Keratinocyte (primary cell): ENCODE measurements at regions not wholly inside any gene's neighbourhood (a gene's known extent, or its start where the extent isn't known, plus 50 kb on each side); places are given as distances from the start of the nearest gene placed in this dataset.

Experiments
- DNase-seq: peaks from one replicate; pipeline ENCODE4 v3.0.0-alpha.2; 2011; ENCODE audit warnings: low read depth, missing footprints, low spot score
- FAIRE-seq: peaks from 2 replicates; lab custom pipeline; 2011; peaks lifted over from hg19 to GRCh38; lab: Jason Lieb, UNC
- H2AFZ ChIP-seq: 2 replicates; pipeline ENCODE4 v1.6.0; 2012; ENCODE audit warnings: low read length, control low read depth, inconsistent platforms; ENCODE audit not compliant: control insufficient read depth
- H3K27ac ChIP-seq: 2 replicates; pipeline ENCODE4 v1.5.1; 2011; ENCODE audit warnings: low read length; ENCODE audit not compliant: control insufficient read depth, insufficient read depth
- H3K27me3 ChIP-seq: 3 replicates; pipeline ENCODE4 v1.6.0; 2011; ENCODE audit warnings: low read length; ENCODE audit not compliant: control insufficient read depth, insufficient read depth; ENCODE audit errors: extremely low read depth
- H3K36me3 ChIP-seq, 2 experiments: 2 replicates in 1 of 2; 3 replicates in 1 of 2; pipeline ENCODE4 v1.5.1; 2011; ENCODE audit warnings: low read length in 2 of 2, mild to moderate bottlenecking in 1 of 2; ENCODE audit not compliant: control insufficient read depth in 2 of 2, insufficient read depth in 2 of 2; ENCODE audit errors: extremely low read depth in 1 of 2
- H3K4me1 ChIP-seq: 3 replicates; pipeline ENCODE4 v1.5.1; 2011; ENCODE audit warnings: low read length; ENCODE audit not compliant: control insufficient read depth, insufficient read depth; ENCODE audit errors: extremely low read depth
- H3K4me2 ChIP-seq: 3 replicates; pipeline ENCODE4 v1.6.0; 2011; ENCODE audit warnings: low read depth, low read length; ENCODE audit not compliant: control insufficient read depth, insufficient read depth; ENCODE audit errors: extremely low read depth
- H3K4me3 ChIP-seq, 3 experiments: fragments of 200-600 bp in 1 of 3; sonication (generic) in 1 of 3; 2 replicates in 2 of 3; 3 replicates in 1 of 3; pipeline ENCODE4 v1.5.1; 2011 to 2016; ENCODE audit warnings: low read length in 3 of 3, mild to moderate bottlenecking in 3 of 3, control low read depth in 2 of 3, inconsistent platforms in 1 of 3, low read depth in 1 of 3, mixed read lengths in 1 of 3, mixed run types in 1 of 3, moderate library complexity in 1 of 3; ENCODE audit not compliant: control insufficient read depth in 2 of 3, insufficient read depth in 2 of 3; ENCODE audit errors: extremely low read depth in 1 of 3
- H3K79me2 ChIP-seq: 2 replicates; pipeline ENCODE4 v1.6.0; 2012; ENCODE audit warnings: low read length; ENCODE audit not compliant: control insufficient read depth, insufficient read depth
- H3K9ac ChIP-seq: 3 replicates; pipeline ENCODE4 v1.6.0; 2011; ENCODE audit warnings: low read length; ENCODE audit not compliant: control insufficient read depth, insufficient read depth; ENCODE audit errors: extremely low read depth
- H3K9me1 ChIP-seq: 3 replicates; pipeline ENCODE4 v1.6.0; 2011; ENCODE audit warnings: low read length; ENCODE audit not compliant: control insufficient read depth, insufficient read depth; ENCODE audit errors: extremely low read depth
- H3K9me3 ChIP-seq: 2 replicates; pipeline ENCODE4 v1.5.1; 2012; ENCODE audit warnings: low read depth, low read length; ENCODE audit not compliant: control insufficient read depth
- H4K20me1 ChIP-seq: 3 replicates; pipeline ENCODE4 v1.6.0; 2011; ENCODE audit warnings: low read length; ENCODE audit not compliant: control insufficient read depth, insufficient read depth; ENCODE audit errors: extremely low read depth
- EZH2 ChIP-seq: IDR thresholded peaks from one replicate; pipeline ENCODE4 v1.6.1; 2012; ENCODE audit warnings: inconsistent platforms, mild to moderate bottlenecking, low read length, moderate library complexity
- dilution Hi-C: fragments of 300-500 bp; cut with MboI; formaldehyde crosslinking; loops from one replicate; pipeline ENCODE4 v1.7.0; 2020; ENCODE audit warnings: low sequenced_read_pairs; ENCODE audit not compliant: extremely low pct_ligation_motif_present
- TF ChIP-seq, protein P1 (sequence below), 3 experiments: IDR thresholded peaks in 1 of 3; conservative IDR thresholded peaks in 1 of 3; optimal IDR thresholded peaks in 1 of 3; 2 replicates in 2 of 3; 3 replicates in 1 of 3; pipeline versions ENCODE3 to v1.5.1; 2011; ENCODE audit warnings: low read length in 3 of 3, mild to moderate bottlenecking in 3 of 3, moderate library complexity in 2 of 3, control low read depth in 1 of 3, inconsistent platforms in 1 of 3; ENCODE audit not compliant: insufficient read depth in 2 of 3; ENCODE audit errors: extremely low read depth in 1 of 3

DNA sequence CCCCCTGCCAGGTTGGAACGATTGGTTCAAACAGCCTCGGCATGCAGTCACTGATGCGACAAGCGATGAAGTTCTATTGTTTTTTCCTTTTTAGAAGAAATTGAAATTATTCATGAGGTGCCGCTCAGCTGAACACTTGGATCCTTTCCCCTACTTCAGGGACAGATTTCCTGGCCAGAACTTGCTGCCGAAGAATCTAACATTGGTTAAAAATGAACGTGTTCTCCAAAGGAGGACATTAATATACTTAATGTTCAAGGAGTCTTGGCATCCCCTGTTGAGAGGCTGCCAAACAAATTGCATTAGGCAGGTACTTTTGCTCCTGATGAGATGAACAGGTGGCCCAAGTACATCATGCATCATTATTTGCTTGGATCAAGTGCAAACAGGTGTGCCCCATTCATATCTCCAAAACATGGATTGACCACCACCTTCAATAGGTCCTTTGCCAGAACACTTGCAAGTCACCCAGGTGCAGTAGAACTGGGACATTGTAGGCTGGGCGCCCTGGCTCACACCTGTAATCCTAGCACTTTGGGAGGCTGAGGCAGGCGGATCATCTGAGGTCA is 437.2 kb downstream of the HAPSTR1 start:
- dilution Hi-C loops, result no loop called here
- TF ChIP-seq, protein P1, sequence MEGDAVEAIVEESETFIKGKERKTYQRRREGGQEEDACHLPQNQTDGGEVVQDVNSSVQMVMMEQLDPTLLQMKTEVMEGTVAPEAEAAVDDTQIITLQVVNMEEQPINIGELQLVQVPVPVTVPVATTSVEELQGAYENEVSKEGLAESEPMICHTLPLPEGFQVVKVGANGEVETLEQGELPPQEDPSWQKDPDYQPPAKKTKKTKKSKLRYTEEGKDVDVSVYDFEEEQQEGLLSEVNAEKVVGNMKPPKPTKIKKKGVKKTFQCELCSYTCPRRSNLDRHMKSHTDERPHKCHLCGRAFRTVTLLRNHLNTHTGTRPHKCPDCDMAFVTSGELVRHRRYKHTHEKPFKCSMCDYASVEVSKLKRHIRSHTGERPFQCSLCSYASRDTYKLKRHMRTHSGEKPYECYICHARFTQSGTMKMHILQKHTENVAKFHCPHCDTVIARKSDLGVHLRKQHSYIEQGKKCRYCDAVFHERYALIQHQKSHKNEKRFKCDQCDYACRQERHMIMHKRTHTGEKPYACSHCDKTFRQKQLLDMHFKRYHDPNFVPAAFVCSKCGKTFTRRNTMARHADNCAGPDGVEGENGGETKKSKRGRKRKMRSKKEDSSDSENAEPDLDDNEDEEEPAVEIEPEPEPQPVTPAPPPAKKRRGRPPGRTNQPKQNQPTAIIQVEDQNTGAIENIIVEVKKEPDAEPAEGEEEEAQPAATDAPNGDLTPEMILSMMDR (optimal IDR thresholded peaks at IDR 0.05 in 1 of 3, IDR thresholded peaks at IDR 0.05 in 1 of 3, conservative IDR thresholded peaks at IDR 0.05 in 1 of 3; ENCODE audit: extremely low read depth in 1 of 3, insufficient read depth in 2 of 3, low read length in 3 of 3), result no peak
- no peak for TF ChIP-seq EZH2
- Histone ChIP-seq H3K27me3 (no peaks in the 10 kb centered on the region), H3K9me1 (no peaks in the 10 kb centered on the region), H3K4me1 (no peaks in the 10 kb centered on the region), H3K79me2 (no peaks in the 10 kb centered on the region), H4K20me1 (no peaks in the 10 kb centered on the region), H3K4me2 (no peak overlapping the region), H3K27ac (no peak overlapping the region), H3K9me3 (no peaks in the 10 kb centered on the region), H3K36me3 (no peaks in the 10 kb centered on the region), H3K9ac (no peak overlapping the region), H2AFZ (no peak overlapping the region), H3K4me3 (no peak overlapping the region)
- DNase-seq (no peak), FAIRE-seq (no peak)

DNA sequence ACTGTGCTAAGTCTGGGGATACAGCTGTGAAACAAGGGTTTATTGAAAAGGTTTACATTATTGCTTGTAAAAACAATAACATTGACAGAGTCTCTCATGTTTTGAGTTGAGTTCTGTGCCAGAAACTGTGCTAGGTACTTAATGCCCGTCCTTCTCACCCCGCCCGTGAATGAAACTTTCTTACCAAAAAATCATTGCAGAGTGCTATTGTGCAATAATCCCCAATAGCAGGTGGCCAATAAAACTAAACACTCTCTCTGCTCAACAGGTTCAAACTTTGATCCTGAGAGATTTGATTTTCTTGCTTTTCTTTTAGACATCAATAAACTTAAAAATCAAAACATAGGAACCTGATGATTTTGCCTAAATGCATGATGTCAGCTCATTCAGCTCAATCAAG is 441.6 kb downstream of the HAPSTR1 start:
- no peak for DNase-seq
- H3K79me2 ChIP-seq, result no peaks in the 10 kb centered on the region
- no peak overlapping the region for H2AFZ ChIP-seq
- H3K4me1 ChIP-seq, result no peaks in the 10 kb centered on the region
- no peak overlapping the region for H3K4me3 ChIP-seq
- dilution Hi-C loops, result no loop called here
- H3K36me3 ChIP-seq, result no peaks in the 10 kb centered on the region
- H3K27me3 ChIP-seq, result no peaks in the 10 kb centered on the region
- no peak overlapping the region for H3K27ac ChIP-seq
- no peak overlapping the region for H3K9ac ChIP-seq
- H3K4me2 ChIP-seq, result no peak overlapping the region
- no peak for FAIRE-seq
- H4K20me1 ChIP-seq, result no peaks in the 10 kb centered on the region
- TF ChIP-seq, protein P1 (optimal IDR thresholded peaks at IDR 0.05 in 1 of 3, IDR thresholded peaks at IDR 0.05 in 1 of 3, conservative IDR thresholded peaks at IDR 0.05 in 1 of 3; ENCODE audit: extremely low read depth in 1 of 3, insufficient read depth in 2 of 3, low read length in 3 of 3), result no peak
- TF ChIP-seq EZH2, result no peak
- H3K9me3 ChIP-seq, result peaks cover 2% of the 10 kb centered on the region
- no peaks in the 10 kb centered on the region for H3K9me1 ChIP-seq
